AG09319 (cell line): ENCODE measurements at regions not wholly inside any gene's neighbourhood (a gene's known extent, or its start where the extent isn't known, plus 50 kb on each side); places are given as distances from the start of the nearest gene placed in this dataset.

Source experiments
- DNase-seq: peaks from one replicate; pipeline ENCODE4 v3.0.0-alpha.2; 2010; ENCODE audit warnings: low read depth; ENCODE audit errors: extremely low read depth
- CTCF ChIP-seq: IDR thresholded peaks from 2 replicates; pipeline ENCODE4 v1.5.1; 2011; ENCODE audit warnings: low read depth, mild to moderate bottlenecking, inconsistent platforms, low read length, moderate library complexity

- no peak for DNase-seq
- no peak for TF ChIP-seq CTCF
These were observed 253.9 kb downstream of the OTUD1 start for GRCh38 chr10:23692736-23693135.

GRCh38 chr10:23693501-23693901 lies 254.6 kb downstream of the OTUD1 start:
- DNase-seq = no peak
- no peak; the same call in 1 of the 2 replicates for TF ChIP-seq CTCF

- DNase-seq = no peak
- TF ChIP-seq CTCF = no peak
These were observed 255.1 kb downstream of the OTUD1 start for GRCh38 chr10:23693925-23694324.

GRCh38 chr10:23694446-23694920 lies 255.6 kb downstream of the OTUD1 start:
- DNase-seq = no peak
- TF ChIP-seq CTCF = no peak

GRCh38 chr10:23694921-23695824 lies 256.3 kb downstream of the OTUD1 start:
- TF ChIP-seq CTCF = no peak
- DNase-seq = no peak

- no peak for DNase-seq
- no peak for TF ChIP-seq CTCF
These were observed 257.0 kb downstream of the OTUD1 start for GRCh38 chr10:23695825-23696420.

- TF ChIP-seq CTCF = no peak
These were observed 257.6 kb downstream of the OTUD1 start for GRCh38 chr10:23696476-23696875.

More at GRCh38 chr10:23696476-23696875, 257.6 kb downstream of the OTUD1 start:
- no peak for DNase-seq
